HepG2 (cell line): ENCODE measurements at regions not wholly inside any gene's neighbourhood (a gene's known extent, or its start where the extent isn't known, plus 50 kb on each side); places are given as distances from the start of the nearest gene placed in this dataset.

Source experiments
- ETV6 ChIP-seq: sonication (generic); formaldehyde crosslinking; conservative IDR thresholded peaks from 2 replicates; pipeline ENCODE4 v1.4.0; 2020; ENCODE audit warnings: missing genetic modification reagents
- MAZ ChIP-seq, 2 experiments: sonication (generic) in 1 of 2; formaldehyde crosslinking in 1 of 2; IDR thresholded peaks; 2 replicates each; pipeline versions ENCODE4 v1.5.0 to v1.6.1; 2012 to 2020; ENCODE audit warnings: low read depth in 2 of 2, mild to moderate bottlenecking in 2 of 2, borderline replicate concordance in 1 of 2, improper control_type of control experiment in 1 of 2, low read length in 1 of 2, missing genetic modification reagents in 1 of 2, moderate library complexity in 1 of 2
- PHF20 ChIP-seq: sonication (generic); formaldehyde crosslinking; IDR thresholded peaks from 2 replicates; pipeline ENCODE4 v1.5.0; 2020; ENCODE audit warnings: mild to moderate bottlenecking, missing genetic modification reagents
- RXRA ChIP-seq: sonication (generic); formaldehyde crosslinking; IDR thresholded peaks from 2 replicates; pipeline ENCODE4 v1.5.1; 2020; ENCODE audit warnings: missing genetic modification reagents
- TSC22D2 ChIP-seq: sonication (generic); formaldehyde crosslinking; IDR thresholded peaks from 2 replicates; pipeline ENCODE4 v1.5.1; 2020; ENCODE audit warnings: missing genetic modification reagents, mild to moderate bottlenecking, borderline replicate concordance
- ZFX ChIP-seq: sonication (generic); formaldehyde crosslinking; IDR thresholded peaks from 2 replicates; pipeline ENCODE4 v1.4.0; 2020; ENCODE audit warnings: mild to moderate bottlenecking, low read depth, missing genetic modification reagents, moderate library complexity
- ZNF775 ChIP-seq: sonication (generic); formaldehyde crosslinking; IDR thresholded peaks from 2 replicates; pipeline ENCODE4 v1.4.0; 2020; ENCODE audit warnings: missing genetic modification reagents, mild to moderate bottlenecking, moderate library complexity, borderline replicate concordance
- TF ChIP-seq, protein P1 (sequence below): sonication (generic); formaldehyde crosslinking; IDR thresholded peaks from 2 replicates; pipeline ENCODE4 v1.5.0; 2020; ENCODE audit warnings: mild to moderate bottlenecking, missing genetic modification reagents, moderate library complexity
- TF ChIP-seq, protein P2 (sequence below): sonication (generic); formaldehyde crosslinking; IDR thresholded peaks from 2 replicates; pipeline ENCODE4 v1.4.0; 2020; ENCODE audit warnings: missing genetic modification reagents
- TF ChIP-seq, protein P3 (sequence below): sonication (generic); formaldehyde crosslinking; IDR thresholded peaks from 2 replicates; pipeline ENCODE4 v1.5.1; 2020; ENCODE audit warnings: missing genetic modification reagents, mild to moderate bottlenecking, borderline replicate concordance
- TF ChIP-seq, protein P4 (sequence below): sonication (generic); formaldehyde crosslinking; IDR thresholded peaks from 2 replicates; pipeline ENCODE4 v1.4.0; 2020; ENCODE audit warnings: missing genetic modification reagents
- TF ChIP-seq, protein P5 (sequence below): sonication (generic); formaldehyde crosslinking; IDR thresholded peaks from 2 replicates; pipeline ENCODE4 v1.4.0; 2020; ENCODE audit warnings: low read depth, missing genetic modification reagents

DNA sequence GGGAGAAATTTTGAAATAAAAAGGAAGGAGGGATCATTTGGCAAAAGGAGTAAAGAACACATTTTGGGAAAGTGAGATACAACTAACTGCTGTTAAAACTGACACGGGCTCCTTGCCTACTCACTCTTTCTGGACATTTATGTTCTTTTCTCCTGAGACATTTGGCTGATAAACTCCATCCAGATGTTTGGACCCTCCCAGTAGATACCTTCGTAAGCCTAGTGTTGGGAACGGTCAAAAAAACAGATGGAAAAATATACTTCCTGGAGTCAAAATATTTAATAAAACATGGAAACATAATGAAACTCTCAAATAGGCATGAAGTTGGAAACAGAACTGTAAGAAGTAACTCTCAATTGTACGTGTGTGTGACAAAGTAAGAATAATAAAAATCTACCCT is 360.1 kb upstream of the RIOK2 start:
- TF ChIP-seq, protein P1, sequence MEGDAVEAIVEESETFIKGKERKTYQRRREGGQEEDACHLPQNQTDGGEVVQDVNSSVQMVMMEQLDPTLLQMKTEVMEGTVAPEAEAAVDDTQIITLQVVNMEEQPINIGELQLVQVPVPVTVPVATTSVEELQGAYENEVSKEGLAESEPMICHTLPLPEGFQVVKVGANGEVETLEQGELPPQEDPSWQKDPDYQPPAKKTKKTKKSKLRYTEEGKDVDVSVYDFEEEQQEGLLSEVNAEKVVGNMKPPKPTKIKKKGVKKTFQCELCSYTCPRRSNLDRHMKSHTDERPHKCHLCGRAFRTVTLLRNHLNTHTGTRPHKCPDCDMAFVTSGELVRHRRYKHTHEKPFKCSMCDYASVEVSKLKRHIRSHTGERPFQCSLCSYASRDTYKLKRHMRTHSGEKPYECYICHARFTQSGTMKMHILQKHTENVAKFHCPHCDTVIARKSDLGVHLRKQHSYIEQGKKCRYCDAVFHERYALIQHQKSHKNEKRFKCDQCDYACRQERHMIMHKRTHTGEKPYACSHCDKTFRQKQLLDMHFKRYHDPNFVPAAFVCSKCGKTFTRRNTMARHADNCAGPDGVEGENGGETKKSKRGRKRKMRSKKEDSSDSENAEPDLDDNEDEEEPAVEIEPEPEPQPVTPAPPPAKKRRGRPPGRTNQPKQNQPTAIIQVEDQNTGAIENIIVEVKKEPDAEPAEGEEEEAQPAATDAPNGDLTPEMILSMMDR = no peak
- no peak for TF ChIP-seq PHF20
- no peak for TF ChIP-seq ZFX (CRISPR knock-in tag)
- TF ChIP-seq, protein P2, sequence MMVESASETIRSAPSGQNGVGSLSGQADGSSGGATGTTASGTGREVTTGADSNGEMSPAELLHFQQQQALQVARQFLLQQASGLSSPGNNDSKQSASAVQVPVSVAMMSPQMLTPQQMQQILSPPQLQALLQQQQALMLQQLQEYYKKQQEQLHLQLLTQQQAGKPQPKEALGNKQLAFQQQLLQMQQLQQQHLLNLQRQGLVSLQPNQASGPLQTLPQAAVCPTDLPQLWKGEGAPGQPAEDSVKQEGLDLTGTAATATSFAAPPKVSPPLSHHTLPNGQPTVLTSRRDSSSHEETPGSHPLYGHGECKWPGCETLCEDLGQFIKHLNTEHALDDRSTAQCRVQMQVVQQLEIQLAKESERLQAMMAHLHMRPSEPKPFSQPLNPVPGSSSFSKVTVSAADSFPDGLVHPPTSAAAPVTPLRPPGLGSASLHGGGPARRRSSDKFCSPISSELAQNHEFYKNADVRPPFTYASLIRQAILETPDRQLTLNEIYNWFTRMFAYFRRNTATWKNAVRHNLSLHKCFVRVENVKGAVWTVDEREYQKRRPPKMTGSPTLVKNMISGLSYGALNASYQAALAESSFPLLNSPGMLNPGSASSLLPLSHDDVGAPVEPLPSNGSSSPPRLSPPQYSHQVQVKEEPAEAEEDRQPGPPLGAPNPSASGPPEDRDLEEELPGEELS = no peak
- TF ChIP-seq ETV6 = no peak
- TF ChIP-seq ZNF775 (CRISPR knock-in tag) = no peak
- TF ChIP-seq, protein P3, sequence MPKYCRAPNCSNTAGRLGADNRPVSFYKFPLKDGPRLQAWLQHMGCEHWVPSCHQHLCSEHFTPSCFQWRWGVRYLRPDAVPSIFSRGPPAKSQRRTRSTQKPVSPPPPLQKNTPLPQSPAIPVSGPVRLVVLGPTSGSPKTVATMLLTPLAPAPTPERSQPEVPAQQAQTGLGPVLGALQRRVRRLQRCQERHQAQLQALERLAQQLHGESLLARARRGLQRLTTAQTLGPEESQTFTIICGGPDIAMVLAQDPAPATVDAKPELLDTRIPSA (CRISPR knock-in tag) = no peak
- no peak for TF ChIP-seq RXRA (CRISPR knock-in tag)
- no peak for TF ChIP-seq TSC22D2 (CRISPR knock-in tag)
- TF ChIP-seq MAZ (IDR thresholded peaks at IDR 0.05; ENCODE audit: borderline replicate concordance, low read depth, low read length) = no peak
- TF ChIP-seq MAZ (CRISPR knock-in tag; IDR thresholded peaks at IDR 0.05; ENCODE audit: low read depth) = no peak
- TF ChIP-seq, protein P4, sequence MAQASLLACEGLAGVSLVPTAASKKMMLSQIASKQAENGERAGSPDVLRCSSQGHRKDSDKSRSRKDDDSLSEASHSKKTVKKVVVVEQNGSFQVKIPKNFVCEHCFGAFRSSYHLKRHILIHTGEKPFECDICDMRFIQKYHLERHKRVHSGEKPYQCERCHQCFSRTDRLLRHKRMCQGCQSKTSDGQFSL = no peak
- TF ChIP-seq, protein P5, sequence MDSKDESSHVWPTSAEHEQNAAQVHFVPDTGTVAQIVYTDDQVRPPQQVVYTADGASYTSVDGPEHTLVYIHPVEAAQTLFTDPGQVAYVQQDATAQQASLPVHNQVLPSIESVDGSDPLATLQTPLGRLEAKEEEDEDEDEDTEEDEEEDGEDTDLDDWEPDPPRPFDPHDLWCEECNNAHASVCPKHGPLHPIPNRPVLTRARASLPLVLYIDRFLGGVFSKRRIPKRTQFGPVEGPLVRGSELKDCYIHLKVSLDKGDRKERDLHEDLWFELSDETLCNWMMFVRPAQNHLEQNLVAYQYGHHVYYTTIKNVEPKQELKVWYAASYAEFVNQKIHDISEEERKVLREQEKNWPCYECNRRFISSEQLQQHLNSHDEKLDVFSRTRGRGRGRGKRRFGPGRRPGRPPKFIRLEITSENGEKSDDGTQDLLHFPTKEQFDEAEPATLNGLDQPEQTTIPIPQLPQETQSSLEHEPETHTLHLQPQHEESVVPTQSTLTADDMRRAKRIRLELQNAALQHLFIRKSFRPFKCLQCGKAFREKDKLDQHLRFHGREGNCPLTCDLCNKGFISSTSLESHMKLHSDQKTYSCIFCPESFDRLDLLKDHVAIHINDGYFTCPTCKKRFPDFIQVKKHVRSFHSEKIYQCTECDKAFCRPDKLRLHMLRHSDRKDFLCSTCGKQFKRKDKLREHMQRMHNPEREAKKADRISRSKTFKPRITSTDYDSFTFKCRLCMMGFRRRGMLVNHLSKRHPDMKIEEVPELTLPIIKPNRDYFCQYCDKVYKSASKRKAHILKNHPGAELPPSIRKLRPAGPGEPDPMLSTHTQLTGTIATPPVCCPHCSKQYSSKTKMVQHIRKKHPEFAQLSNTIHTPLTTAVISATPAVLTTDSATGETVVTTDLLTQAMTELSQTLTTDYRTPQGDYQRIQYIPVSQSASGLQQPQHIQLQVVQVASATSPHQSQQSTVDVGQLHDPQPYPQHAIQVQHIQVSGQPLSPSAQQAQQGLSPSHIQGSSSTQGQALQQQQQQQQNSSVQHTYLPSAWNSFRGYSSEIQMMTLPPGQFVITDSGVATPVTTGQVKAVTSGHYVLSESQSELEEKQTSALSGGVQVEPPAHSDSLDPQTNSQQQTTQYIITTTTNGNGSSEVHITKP = no peak
